Progenitor cell of endocrine pancreas (in vitro differentiated cells): ENCODE measurements at regions not wholly inside any gene's neighbourhood (a gene's known extent, or its start where the extent isn't known, plus 50 kb on each side); places are given as distances from the start of the nearest gene placed in this dataset.
"Not testable (repeated sequence)": the region's sequence is repeated elsewhere in the genome, so short reads cannot be mapped to it uniquely, and the experiment has no call there.

Experiments used
- DNase-seq: peaks from one replicate; pipeline ENCODE4 v3.0.0; 2021; ENCODE audit warnings: low spot score; ENCODE audit not compliant: unreplicated experiment
- H3K27ac Mint-ChIP-seq: 2 replicates; pipeline ENCODE4 v1.8.0; 2021; ENCODE audit warnings: mild to moderate bottlenecking, moderate library complexity, mixed read lengths
- H3K27me3 Mint-ChIP-seq: 2 replicates; pipeline ENCODE4 v1.8.0; 2021; ENCODE audit warnings: mixed read lengths
- H3K36me3 Mint-ChIP-seq: 2 replicates; pipeline ENCODE4 v1.8.0; 2022; ENCODE audit warnings: mixed read lengths; ENCODE audit not compliant: insufficient read depth
- H3K4me1 Mint-ChIP-seq: 2 replicates; pipeline ENCODE4 v1.8.0; 2021; ENCODE audit warnings: low read depth, mixed read lengths
- H3K4me3 Mint-ChIP-seq: 2 replicates; pipeline ENCODE4 v1.8.0; 2021; ENCODE audit warnings: low read depth, mild to moderate bottlenecking, moderate library complexity, mixed read lengths
- H3K9me3 Mint-ChIP-seq: 2 replicates; pipeline ENCODE4 v1.8.0; 2021; ENCODE audit warnings: low read depth, mixed read lengths
- CTCF ChIP-seq: fragments of 200-600 bp; sonication (generic); IDR thresholded peaks from one replicate; pipeline ENCODE4 v1.5.0; 2021; ENCODE audit warnings: antibody characterized with exemption, mild to moderate bottlenecking; ENCODE audit not compliant: unreplicated experiment

- no peaks in the 10 kb centered on the region for H3K36me3 Mint-ChIP-seq
- no peak overlapping the region for H3K27ac Mint-ChIP-seq
- H3K4me3 Mint-ChIP-seq: no peak overlapping the region
- peaks cover 6% of the 10 kb centered on the region for H3K9me3 Mint-ChIP-seq
- no peaks in the 10 kb centered on the region for H3K27me3 Mint-ChIP-seq
- no peak for TF ChIP-seq CTCF
- peaks cover 2% of the 10 kb centered on the region for H3K4me1 Mint-ChIP-seq
- no peak for DNase-seq
Observed at GRCh38 chr17:11151818-11152425, 89.1 kb upstream of the SHISA6 start.

- H3K36me3 Mint-ChIP-seq, H3K27ac Mint-ChIP-seq, DNase-seq, H3K4me3 Mint-ChIP-seq, H3K27me3 Mint-ChIP-seq, H3K4me1 Mint-ChIP-seq, H3K9me3 Mint-ChIP-seq: not testable (repeated sequence)
Observed at GRCh38 chr17:11150906-11151511, 90.0 kb upstream of the SHISA6 start.

- peaks cover 13% of the 10 kb centered on the region for H3K27me3 Mint-ChIP-seq
- H3K4me3 Mint-ChIP-seq: no peak overlapping the region
- H3K4me1 Mint-ChIP-seq: no peaks in the 10 kb centered on the region
- peak; percentile 21 for DNase-seq
- no peaks in the 10 kb centered on the region for H3K9me3 Mint-ChIP-seq
- TF ChIP-seq CTCF: peak; percentile 84
- H3K27ac Mint-ChIP-seq: no peak overlapping the region
- H3K36me3 Mint-ChIP-seq: no peaks in the 10 kb centered on the region
Observed at GRCh38 chr17:11144358-11145233, 96.4 kb upstream of the SHISA6 start.

GRCh38 chr17:11142231-11142630 is 98.8 kb upstream of the SHISA6 start:
- H3K4me3 Mint-ChIP-seq: no peak overlapping the region
- no peak for DNase-seq
- no peaks in the 10 kb centered on the region for H3K9me3 Mint-ChIP-seq
- H3K36me3 Mint-ChIP-seq: no peaks in the 10 kb centered on the region
- H3K4me1 Mint-ChIP-seq: no peaks in the 10 kb centered on the region
- no peak for TF ChIP-seq CTCF
- H3K27ac Mint-ChIP-seq: no peak overlapping the region
- H3K27me3 Mint-ChIP-seq: peaks cover 13% of the 10 kb centered on the region

- DNase-seq: no peak
- no peaks in the 10 kb centered on the region for H3K36me3 Mint-ChIP-seq
- H3K27me3 Mint-ChIP-seq: peaks cover 13% of the 10 kb centered on the region
- no peaks in the 10 kb centered on the region for H3K4me1 Mint-ChIP-seq
- H3K4me3 Mint-ChIP-seq: no peak overlapping the region
- no peak overlapping the region for H3K27ac Mint-ChIP-seq
- H3K9me3 Mint-ChIP-seq: no peaks in the 10 kb centered on the region
- TF ChIP-seq CTCF: no peak
Observed at GRCh38 chr17:11140501-11140900, 100.5 kb upstream of the SHISA6 start.
